ENCODE measurements at regions not wholly inside any gene's neighbourhood (a gene's known extent, or its start where the extent isn't known, plus 50 kb on each side); places are given as distances from the start of the nearest gene placed in this dataset.

DNA sequence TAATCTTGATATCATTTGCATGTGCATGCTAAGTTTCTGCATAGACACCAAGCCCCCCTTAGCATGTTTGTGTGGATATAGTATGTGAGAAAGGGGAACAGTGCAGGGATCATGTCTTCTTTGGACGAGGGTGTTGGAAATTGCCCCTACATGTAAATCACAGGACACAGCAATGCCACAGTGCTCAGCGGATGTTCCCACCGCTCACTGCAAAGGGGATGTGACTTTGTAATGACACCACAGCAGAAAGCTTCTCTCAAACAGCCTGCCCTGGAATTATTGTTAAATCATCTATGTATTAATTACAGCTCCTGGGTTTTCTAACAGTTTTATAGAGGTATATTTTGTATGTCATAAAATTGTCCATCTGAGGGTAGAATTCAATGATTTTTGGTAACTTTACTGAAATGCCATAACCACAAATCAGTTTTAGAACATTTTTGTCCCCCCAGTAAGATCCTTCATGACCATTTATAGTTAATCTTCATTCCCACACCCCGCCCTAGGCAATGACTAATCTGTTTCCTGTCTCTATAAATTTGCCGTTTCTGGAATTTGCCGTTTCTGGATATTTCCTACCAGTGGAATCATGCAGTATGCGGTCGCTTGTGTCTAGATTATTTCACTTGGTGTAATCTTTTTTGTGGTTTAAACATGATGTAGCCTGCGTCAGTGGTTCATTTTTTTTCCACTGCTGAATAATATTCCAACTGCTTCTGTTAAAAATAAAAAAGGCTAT is 648.5 kb upstream of the WWC1 start:
- TF ChIP-seq DPF2 (CRISPR knock-in tag; IDR thresholded peaks at IDR 0.05; ENCODE audit: borderline replicate concordance, low read depth): no peak
- TF ChIP-seq, protein P1, sequence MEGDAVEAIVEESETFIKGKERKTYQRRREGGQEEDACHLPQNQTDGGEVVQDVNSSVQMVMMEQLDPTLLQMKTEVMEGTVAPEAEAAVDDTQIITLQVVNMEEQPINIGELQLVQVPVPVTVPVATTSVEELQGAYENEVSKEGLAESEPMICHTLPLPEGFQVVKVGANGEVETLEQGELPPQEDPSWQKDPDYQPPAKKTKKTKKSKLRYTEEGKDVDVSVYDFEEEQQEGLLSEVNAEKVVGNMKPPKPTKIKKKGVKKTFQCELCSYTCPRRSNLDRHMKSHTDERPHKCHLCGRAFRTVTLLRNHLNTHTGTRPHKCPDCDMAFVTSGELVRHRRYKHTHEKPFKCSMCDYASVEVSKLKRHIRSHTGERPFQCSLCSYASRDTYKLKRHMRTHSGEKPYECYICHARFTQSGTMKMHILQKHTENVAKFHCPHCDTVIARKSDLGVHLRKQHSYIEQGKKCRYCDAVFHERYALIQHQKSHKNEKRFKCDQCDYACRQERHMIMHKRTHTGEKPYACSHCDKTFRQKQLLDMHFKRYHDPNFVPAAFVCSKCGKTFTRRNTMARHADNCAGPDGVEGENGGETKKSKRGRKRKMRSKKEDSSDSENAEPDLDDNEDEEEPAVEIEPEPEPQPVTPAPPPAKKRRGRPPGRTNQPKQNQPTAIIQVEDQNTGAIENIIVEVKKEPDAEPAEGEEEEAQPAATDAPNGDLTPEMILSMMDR (CRISPR knock-in tag; IDR thresholded peaks at IDR 0.05): no peak
- no peak for TF ChIP-seq HOXA7 (CRISPR knock-in tag; IDR thresholded peaks at IDR 0.05)
- TF ChIP-seq JUN (CRISPR knock-in tag; IDR thresholded peaks at IDR 0.05): no peak
- TF ChIP-seq, protein P2, sequence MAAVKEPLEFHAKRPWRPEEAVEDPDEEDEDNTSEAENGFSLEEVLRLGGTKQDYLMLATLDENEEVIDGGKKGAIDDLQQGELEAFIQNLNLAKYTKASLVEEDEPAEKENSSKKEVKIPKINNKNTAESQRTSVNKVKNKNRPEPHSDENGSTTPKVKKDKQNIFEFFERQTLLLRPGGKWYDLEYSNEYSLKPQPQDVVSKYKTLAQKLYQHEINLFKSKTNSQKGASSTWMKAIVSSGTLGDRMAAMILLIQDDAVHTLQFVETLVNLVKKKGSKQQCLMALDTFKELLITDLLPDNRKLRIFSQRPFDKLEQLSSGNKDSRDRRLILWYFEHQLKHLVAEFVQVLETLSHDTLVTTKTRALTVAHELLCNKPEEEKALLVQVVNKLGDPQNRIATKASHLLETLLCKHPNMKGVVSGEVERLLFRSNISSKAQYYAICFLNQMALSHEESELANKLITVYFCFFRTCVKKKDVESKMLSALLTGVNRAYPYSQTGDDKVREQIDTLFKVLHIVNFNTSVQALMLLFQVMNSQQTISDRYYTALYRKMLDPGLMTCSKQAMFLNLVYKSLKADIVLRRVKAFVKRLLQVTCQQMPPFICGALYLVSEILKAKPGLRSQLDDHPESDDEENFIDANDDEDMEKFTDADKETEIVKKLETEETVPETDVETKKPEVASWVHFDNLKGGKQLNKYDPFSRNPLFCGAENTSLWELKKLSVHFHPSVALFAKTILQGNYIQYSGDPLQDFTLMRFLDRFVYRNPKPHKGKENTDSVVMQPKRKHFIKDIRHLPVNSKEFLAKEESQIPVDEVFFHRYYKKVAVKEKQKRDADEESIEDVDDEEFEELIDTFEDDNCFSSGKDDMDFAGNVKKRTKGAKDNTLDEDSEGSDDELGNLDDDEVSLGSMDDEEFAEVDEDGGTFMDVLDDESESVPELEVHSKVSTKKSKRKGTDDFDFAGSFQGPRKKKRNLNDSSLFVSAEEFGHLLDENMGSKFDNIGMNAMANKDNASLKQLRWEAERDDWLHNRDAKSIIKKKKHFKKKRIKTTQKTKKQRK (IDR thresholded peaks at IDR 0.05; ENCODE audit: low read length): no peak
- TF ChIP-seq MXI1 (IDR thresholded peaks at IDR 0.05; ENCODE audit: borderline replicate concordance, low read depth, low read length): no peak
- TF ChIP-seq NPAS2 (CRISPR knock-in tag; IDR thresholded peaks at IDR 0.05; ENCODE audit: borderline replicate concordance): no peak
- TF ChIP-seq, protein P3, sequence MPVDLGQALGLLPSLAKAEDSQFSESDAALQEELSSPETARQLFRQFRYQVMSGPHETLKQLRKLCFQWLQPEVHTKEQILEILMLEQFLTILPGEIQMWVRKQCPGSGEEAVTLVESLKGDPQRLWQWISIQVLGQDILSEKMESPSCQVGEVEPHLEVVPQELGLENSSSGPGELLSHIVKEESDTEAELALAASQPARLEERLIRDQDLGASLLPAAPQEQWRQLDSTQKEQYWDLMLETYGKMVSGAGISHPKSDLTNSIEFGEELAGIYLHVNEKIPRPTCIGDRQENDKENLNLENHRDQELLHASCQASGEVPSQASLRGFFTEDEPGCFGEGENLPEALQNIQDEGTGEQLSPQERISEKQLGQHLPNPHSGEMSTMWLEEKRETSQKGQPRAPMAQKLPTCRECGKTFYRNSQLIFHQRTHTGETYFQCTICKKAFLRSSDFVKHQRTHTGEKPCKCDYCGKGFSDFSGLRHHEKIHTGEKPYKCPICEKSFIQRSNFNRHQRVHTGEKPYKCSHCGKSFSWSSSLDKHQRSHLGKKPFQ (CRISPR knock-in tag; IDR thresholded peaks at IDR 0.05; ENCODE audit: insufficient replicate concordance): no peak
- no peak for TF ChIP-seq RXRA (CRISPR knock-in tag; IDR thresholded peaks at IDR 0.05)
- no peak for TF ChIP-seq ZNF547 (CRISPR knock-in tag; IDR thresholded peaks at IDR 0.05)
